ENCODE measurements at regions not wholly inside any gene's neighbourhood (a gene's known extent, or its start where the extent isn't known, plus 50 kb on each side); places are given as distances from the start of the nearest gene placed in this dataset.

GRCh38 chr1:38559446-38560165 lies 300.0 kb downstream of the RRAGC start:
- Histone ChIP-seq H3K4me1 (ENCODE audit: control insufficient read depth in 1 of 2, insufficient read depth in 2 of 2, low read length in 2 of 2) (peaks cover 0 to 4% of the 10 kb centered on the region in 2 experiments; a peak in 1 of 4 replicates), H3K27me3 (ENCODE audit: insufficient read depth, low read length) (no peaks in the 10 kb centered on the region; the same call in 1 of the 2 replicates), H3K79me2 (ENCODE audit: insufficient read depth, low read length) (no peaks in the 10 kb centered on the region), H3K9ac (ENCODE audit: low read length) (no peak overlapping the region), H3K36me3 (ENCODE audit: control insufficient read depth in 1 of 2, insufficient read depth in 2 of 2, low read length in 2 of 2) (no peaks in the 10 kb centered on the region), H4K20me1 (ENCODE audit: insufficient read depth) (no peaks in the 10 kb centered on the region), H3K27ac (ENCODE audit: low read depth, low read length) (no peak overlapping the region), H3K4me3 (replicated peaks in 1 of 2; ENCODE audit: low read depth in 1 of 2, low read length in 2 of 2) (no peak overlapping the region), H3K4me2 (ENCODE audit: low read length) (no peak overlapping the region), H3K9me3 (ENCODE audit: control insufficient read depth in 1 of 2, insufficient read depth in 1 of 2, low read depth in 1 of 2, low read length in 2 of 2) (no peaks in the 10 kb centered on the region), H3K9me2 (ENCODE audit: insufficient read depth) (no peaks in the 10 kb centered on the region), H2AFZ (ENCODE audit: low read depth, low read length, poor library complexity, severe bottlenecking) (no peak overlapping the region)
- no TSS peak for BruUV-seq (replicated peaks)
- TF ChIP-seq ZNF274 (IDR thresholded peaks at IDR 0.05; ENCODE audit: low read depth, low read length), result no peak
- TF ChIP-seq SIN3A (IDR thresholded peaks at IDR 0.05; ENCODE audit: low read depth), result no peak
- no peak for TF ChIP-seq EZH2 (IDR thresholded peaks at IDR 0.05)
- TF ChIP-seq CTCF (IDR thresholded peaks at IDR 0.05 in 2 of 3, conservative IDR thresholded peaks at IDR 0.05 in 1 of 3; ENCODE audit: borderline replicate concordance in 1 of 3, insufficient read depth in 1 of 3, low read depth in 2 of 3, low read length in 2 of 3), result no peak
- no peak for TF ChIP-seq REST (IDR thresholded peaks at IDR 0.05; ENCODE audit: low read depth)
- TF ChIP-seq RAD21 (IDR thresholded peaks at IDR 0.05; ENCODE audit: low read depth), result no peak
- TF ChIP-seq POLR2AphosphoS5 (IDR thresholded peaks at IDR 0.05; ENCODE audit: low read depth, low read length), result no peak
- TF ChIP-seq CBX3 (IDR thresholded peaks at IDR 0.05; ENCODE audit: low read depth), result no peak
- TF ChIP-seq EGR1 (IDR thresholded peaks at IDR 0.05; ENCODE audit: low read depth), result no peak
- TF ChIP-seq, protein P1, sequence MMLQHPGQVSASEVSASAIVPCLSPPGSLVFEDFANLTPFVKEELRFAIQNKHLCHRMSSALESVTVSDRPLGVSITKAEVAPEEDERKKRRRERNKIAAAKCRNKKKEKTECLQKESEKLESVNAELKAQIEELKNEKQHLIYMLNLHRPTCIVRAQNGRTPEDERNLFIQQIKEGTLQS (IDR thresholded peaks at IDR 0.05), result no peak
- TF ChIP-seq TCF7L2 (IDR thresholded peaks at IDR 0.05; ENCODE audit: borderline replicate concordance, extremely low read depth, insufficient read depth, insufficient read length), result no peak
- TF ChIP-seq POLR2A (IDR thresholded peaks at IDR 0.05; ENCODE audit: borderline replicate concordance, extremely low read depth, insufficient read depth, insufficient read length), result no peak
- TF ChIP-seq ELF1 (IDR thresholded peaks at IDR 0.05; ENCODE audit: borderline replicate concordance, low read depth), result no peak
- TF ChIP-seq CEBPB (IDR thresholded peaks at IDR 0.05; ENCODE audit: low read depth), result no peak
- POLR2A ChIA-PET, result no interaction called here
- ATAC-seq (no peak), DNase-seq (ENCODE audit: low read depth, low spot score) (no peak)
- CTCF ChIA-PET, result no interaction called here
- RAD21 ChIA-PET (ENCODE audit: low non-redundant PET in 1 of 2, low total read pairs in 2 of 2, uncharacterized antibody in 2 of 2, unreplicated experiment in 2 of 2), result no interaction called here
- intact Hi-C loops (cut with micrococcal nuclease), result no loop called here
